Erythroblast (primary cell): ENCODE measurements at regions not wholly inside any gene's neighbourhood (a gene's known extent, or its start where the extent isn't known, plus 50 kb on each side); places are given as distances from the start of the nearest gene placed in this dataset.

Experiments
- GATA1 ChIP-seq: IDR thresholded peaks from 2 replicates; pipeline ENCODE4 v1.6.1; 2011; ENCODE audit warnings: low read depth, mild to moderate bottlenecking, control low read depth, low read length, moderate library complexity
- POLR2A ChIP-seq: IDR thresholded peaks from 2 replicates; pipeline ENCODE4 v1.6.1; 2011; ENCODE audit warnings: mild to moderate bottlenecking, low read length

DNA sequence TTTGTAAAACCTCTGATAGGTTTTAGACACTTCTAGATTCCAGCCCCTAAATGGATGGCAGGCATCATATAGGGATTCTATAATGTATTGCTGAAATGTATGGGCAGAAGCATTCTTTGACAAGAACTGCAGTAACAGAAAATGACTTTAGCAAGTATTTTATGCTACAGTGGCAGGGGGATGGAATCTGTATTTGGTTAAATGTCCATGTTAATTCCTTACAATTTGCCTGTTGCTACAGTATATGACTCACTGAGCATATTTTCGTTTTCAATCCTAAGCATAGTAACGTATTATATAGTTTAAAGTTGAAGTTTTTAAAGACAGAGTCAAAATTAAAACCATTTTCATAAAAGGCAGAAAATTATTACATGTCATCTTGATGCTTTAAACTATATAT is 150.1 kb downstream of the MEX3B start:
- TF ChIP-seq POLR2A (no peak), GATA1 (no peak)
